MM.1S (cell line): ENCODE measurements at regions not wholly inside any gene's neighbourhood (a gene's known extent, or its start where the extent isn't known, plus 50 kb on each side); places are given as distances from the start of the nearest gene placed in this dataset.

ENCODE experiments used
- EZH2 ChIP-seq: fragments of 300-600 bp; sonication (generic); optimal IDR thresholded peaks from 2 replicates; pipeline ENCODE3; 2017; ENCODE audit warnings: low read depth, mild to moderate bottlenecking, antibody characterized with exemption, low read length, mixed read lengths
- EZH2phosphoT487 ChIP-seq: fragments of 300-600 bp; sonication (generic); IDR thresholded peaks from 2 replicates; pipeline ENCODE4 v1.6.1; 2018; ENCODE audit warnings: antibody characterized with exemption, low read length
- TF ChIP-seq, protein P1 (sequence below): fragments of 300-600 bp; sonication (generic); IDR thresholded peaks from 2 replicates; pipeline ENCODE4 v1.5.1; 2016; ENCODE audit warnings: antibody characterized with exemption, low read length, mixed read lengths

GRCh38 chr14:97806891-97807290, 1009.7 kb downstream of the VRK1 start:
- TF ChIP-seq EZH2 (no peak), EZH2phosphoT487 (no peak)
- TF ChIP-seq, protein P1, sequence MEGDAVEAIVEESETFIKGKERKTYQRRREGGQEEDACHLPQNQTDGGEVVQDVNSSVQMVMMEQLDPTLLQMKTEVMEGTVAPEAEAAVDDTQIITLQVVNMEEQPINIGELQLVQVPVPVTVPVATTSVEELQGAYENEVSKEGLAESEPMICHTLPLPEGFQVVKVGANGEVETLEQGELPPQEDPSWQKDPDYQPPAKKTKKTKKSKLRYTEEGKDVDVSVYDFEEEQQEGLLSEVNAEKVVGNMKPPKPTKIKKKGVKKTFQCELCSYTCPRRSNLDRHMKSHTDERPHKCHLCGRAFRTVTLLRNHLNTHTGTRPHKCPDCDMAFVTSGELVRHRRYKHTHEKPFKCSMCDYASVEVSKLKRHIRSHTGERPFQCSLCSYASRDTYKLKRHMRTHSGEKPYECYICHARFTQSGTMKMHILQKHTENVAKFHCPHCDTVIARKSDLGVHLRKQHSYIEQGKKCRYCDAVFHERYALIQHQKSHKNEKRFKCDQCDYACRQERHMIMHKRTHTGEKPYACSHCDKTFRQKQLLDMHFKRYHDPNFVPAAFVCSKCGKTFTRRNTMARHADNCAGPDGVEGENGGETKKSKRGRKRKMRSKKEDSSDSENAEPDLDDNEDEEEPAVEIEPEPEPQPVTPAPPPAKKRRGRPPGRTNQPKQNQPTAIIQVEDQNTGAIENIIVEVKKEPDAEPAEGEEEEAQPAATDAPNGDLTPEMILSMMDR = no peak
